ENCODE measurements at regions not wholly inside any gene's neighbourhood (a gene's known extent, or its start where the extent isn't known, plus 50 kb on each side); places are given as distances from the start of the nearest gene placed in this dataset.

DNA sequence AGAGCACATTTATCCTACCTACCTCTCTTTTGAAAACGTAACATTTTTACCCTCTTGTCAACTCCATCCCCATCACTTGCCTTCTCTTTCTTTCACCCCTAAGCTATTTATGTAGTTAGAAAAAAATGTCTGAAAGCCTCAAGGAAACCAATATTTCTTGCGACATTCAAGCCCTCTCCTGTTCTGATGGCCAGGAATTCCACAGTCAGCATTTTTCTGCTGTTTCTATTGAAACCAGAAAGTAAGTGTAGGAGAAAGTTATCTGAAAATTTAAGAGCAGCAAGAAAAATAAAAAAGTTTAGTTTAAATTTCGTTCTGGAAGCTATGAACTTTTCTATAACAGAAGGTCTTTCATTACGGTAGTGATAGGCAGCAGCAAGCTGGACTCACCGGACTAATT is 247.6 kb upstream of the PBX1 start:
- Histone ChIP-seq H4K20me1 (ENCODE audit: insufficient read depth) (no peaks in the 10 kb centered on the region), H3K4me2 (no peak overlapping the region), H3K27ac (ENCODE audit: low read depth in 2 of 2, low read length in 1 of 2) (no peak overlapping the region), H3K27me3 (ENCODE audit: insufficient read depth) (no peaks in the 10 kb centered on the region), H3K79me2 (ENCODE audit: insufficient read depth) (no peaks in the 10 kb centered on the region), H3K9me3 (no peaks in the 10 kb centered on the region), H3K4me3 (ENCODE audit: low read depth in 2 of 2, low read length in 1 of 2) (no peak overlapping the region), H3K9ac (no peak overlapping the region), H3K9me2 (no peaks in the 10 kb centered on the region), H3F3A (replicated peaks; ENCODE audit: insufficient read depth) (no peaks in the 10 kb centered on the region), H3K36me3 (replicated peaks in 1 of 2; ENCODE audit: control insufficient read depth in 1 of 2, insufficient read depth in 2 of 2, low read length in 1 of 2) (no peaks in the 10 kb centered on the region), H3K4me1 (ENCODE audit: control insufficient read depth in 1 of 2, insufficient read depth in 2 of 2, low read depth in 1 of 2, low read length in 1 of 2) (no peaks in the 10 kb centered on the region), H2AFZ (ENCODE audit: low read depth) (no peak overlapping the region)
- POLR2A ChIA-PET: no interaction called here
- WGBS (ENCODE audit: low lambda C conversion rate): 46% methylated on average over 5 of the region's 5 CpGs
- no peak for DNase-seq
- TF ChIP-seq, protein P1, sequence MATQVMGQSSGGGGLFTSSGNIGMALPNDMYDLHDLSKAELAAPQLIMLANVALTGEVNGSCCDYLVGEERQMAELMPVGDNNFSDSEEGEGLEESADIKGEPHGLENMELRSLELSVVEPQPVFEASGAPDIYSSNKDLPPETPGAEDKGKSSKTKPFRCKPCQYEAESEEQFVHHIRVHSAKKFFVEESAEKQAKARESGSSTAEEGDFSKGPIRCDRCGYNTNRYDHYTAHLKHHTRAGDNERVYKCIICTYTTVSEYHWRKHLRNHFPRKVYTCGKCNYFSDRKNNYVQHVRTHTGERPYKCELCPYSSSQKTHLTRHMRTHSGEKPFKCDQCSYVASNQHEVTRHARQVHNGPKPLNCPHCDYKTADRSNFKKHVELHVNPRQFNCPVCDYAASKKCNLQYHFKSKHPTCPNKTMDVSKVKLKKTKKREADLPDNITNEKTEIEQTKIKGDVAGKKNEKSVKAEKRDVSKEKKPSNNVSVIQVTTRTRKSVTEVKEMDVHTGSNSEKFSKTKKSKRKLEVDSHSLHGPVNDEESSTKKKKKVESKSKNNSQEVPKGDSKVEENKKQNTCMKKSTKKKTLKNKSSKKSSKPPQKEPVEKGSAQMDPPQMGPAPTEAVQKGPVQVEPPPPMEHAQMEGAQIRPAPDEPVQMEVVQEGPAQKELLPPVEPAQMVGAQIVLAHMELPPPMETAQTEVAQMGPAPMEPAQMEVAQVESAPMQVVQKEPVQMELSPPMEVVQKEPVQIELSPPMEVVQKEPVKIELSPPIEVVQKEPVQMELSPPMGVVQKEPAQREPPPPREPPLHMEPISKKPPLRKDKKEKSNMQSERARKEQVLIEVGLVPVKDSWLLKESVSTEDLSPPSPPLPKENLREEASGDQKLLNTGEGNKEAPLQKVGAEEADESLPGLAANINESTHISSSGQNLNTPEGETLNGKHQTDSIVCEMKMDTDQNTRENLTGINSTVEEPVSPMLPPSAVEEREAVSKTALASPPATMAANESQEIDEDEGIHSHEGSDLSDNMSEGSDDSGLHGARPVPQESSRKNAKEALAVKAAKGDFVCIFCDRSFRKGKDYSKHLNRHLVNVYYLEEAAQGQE (IDR thresholded peaks at IDR 0.05; ENCODE audit: low read depth, low read length): no peak
- TF ChIP-seq FOXM1 (IDR thresholded peaks at IDR 0.05; ENCODE audit: low read depth) (no peak), YY1 (IDR thresholded peaks at IDR 0.05; ENCODE audit: low read depth) (no peak), FOSL2 (IDR thresholded peaks at IDR 0.05; ENCODE audit: borderline replicate concordance, low read depth) (no peak), TAF1 (IDR thresholded peaks at IDR 0.05; ENCODE audit: borderline replicate concordance, low read depth, low read length) (no peak), MEF2A (IDR thresholded peaks at IDR 0.05; ENCODE audit: borderline replicate concordance, low read depth) (no peak), MXI1 (IDR thresholded peaks at IDR 0.05; ENCODE audit: low read depth, low read length) (no peak), SIN3A (IDR thresholded peaks at IDR 0.05; ENCODE audit: borderline replicate concordance, low read depth, low read length) (no peak), RXRA (IDR thresholded peaks at IDR 0.05; ENCODE audit: borderline replicate concordance, low read depth) (no peak), NFIC (IDR thresholded peaks at IDR 0.05; ENCODE audit: borderline replicate concordance) (no peak), EP300 (IDR thresholded peaks at IDR 0.05; ENCODE audit: borderline replicate concordance in 1 of 2, low read depth in 1 of 2, low read length in 1 of 2) (no peak), ELF1 (IDR thresholded peaks at IDR 0.05) (no peak), RFX5 (IDR thresholded peaks at IDR 0.05; ENCODE audit: low read length) (no peak), PBX3 (IDR thresholded peaks at IDR 0.05) (no peak), RCOR1 (IDR thresholded peaks at IDR 0.05; ENCODE audit: low read length) (no peak), POLR2AphosphoS5 (IDR thresholded peaks at IDR 0.05; ENCODE audit: low read depth, low read length) (no peak), NRF1 (IDR thresholded peaks at IDR 0.05; ENCODE audit: low read depth, low read length) (no peak)
- TF ChIP-seq, protein P2, sequence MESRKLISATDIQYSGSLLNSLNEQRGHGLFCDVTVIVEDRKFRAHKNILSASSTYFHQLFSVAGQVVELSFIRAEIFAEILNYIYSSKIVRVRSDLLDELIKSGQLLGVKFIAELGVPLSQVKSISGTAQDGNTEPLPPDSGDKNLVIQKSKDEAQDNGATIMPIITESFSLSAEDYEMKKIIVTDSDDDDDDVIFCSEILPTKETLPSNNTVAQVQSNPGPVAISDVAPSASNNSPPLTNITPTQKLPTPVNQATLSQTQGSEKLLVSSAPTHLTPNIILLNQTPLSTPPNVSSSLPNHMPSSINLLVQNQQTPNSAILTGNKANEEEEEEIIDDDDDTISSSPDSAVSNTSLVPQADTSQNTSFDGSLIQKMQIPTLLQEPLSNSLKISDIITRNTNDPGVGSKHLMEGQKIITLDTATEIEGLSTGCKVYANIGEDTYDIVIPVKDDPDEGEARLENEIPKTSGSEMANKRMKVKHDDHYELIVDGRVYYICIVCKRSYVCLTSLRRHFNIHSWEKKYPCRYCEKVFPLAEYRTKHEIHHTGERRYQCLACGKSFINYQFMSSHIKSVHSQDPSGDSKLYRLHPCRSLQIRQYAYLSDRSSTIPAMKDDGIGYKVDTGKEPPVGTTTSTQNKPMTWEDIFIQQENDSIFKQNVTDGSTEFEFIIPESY (IDR thresholded peaks at IDR 0.05; ENCODE audit: borderline replicate concordance, low read depth): no peak
- TF ChIP-seq, protein P3, sequence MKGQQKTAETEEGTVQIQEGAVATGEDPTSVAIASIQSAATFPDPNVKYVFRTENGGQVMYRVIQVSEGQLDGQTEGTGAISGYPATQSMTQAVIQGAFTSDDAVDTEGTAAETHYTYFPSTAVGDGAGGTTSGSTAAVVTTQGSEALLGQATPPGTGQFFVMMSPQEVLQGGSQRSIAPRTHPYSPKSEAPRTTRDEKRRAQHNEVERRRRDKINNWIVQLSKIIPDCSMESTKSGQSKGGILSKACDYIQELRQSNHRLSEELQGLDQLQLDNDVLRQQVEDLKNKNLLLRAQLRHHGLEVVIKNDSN (IDR thresholded peaks at IDR 0.05; ENCODE audit: borderline replicate concordance, low read depth): no peak
- CTCF ChIA-PET: no interaction called here

All from SK-N-SH (cell line).